Sciatic nerve (tissue), 2 donors: ENCODE measurements at regions not wholly inside any gene's neighbourhood (a gene's known extent, or its start where the extent isn't known, plus 50 kb on each side); places are given as distances from the start of the nearest gene placed in this dataset.

ENCODE experiments used
- ATAC-seq: fragments of 200-7000 bp; cut with Tn5 transposase; one replicate; pipeline ENCODE4 v1.9.1; 2020; ENCODE audit warnings: mild to moderate bottlenecking, moderate library complexity
- DNase-seq: peaks from one replicate; pipeline ENCODE4 v3.0.0-alpha.2; 2020; ENCODE audit warnings: low spot score
- intact Hi-C: fragments of 100-400 bp; cut with DNase I; formaldehyde crosslinking; loops from one replicate; pipeline ENCODE4 v1.14.2; 2022
- donor health status: DM: no; HTN: no; CAD: no.
- donor health status: DM: no; HTN: no; CAD: no.

DNA sequence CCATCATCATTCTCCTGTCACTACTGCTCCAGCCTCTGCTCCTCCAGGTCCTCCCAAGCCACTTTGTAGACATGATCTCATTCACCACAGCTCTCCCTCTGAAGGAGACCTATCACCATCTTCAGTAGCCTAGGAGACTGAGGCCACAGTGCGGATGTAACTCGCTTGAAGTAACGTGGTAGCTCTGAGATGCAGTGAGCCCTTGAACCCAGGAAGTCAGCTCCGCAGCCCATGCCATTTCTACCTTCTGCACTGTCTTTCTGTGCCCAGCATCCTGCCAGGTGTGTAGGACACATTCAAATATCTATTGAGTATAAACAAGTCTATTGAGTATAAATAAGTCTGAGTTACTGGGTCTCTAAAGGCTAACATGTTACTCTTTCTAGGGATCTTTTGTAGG lies 164.4 kb downstream of the CDH26 start:
- intact Hi-C loops = no loop called here
- DNase-seq = no peak
- no peak for ATAC-seq

DNA sequence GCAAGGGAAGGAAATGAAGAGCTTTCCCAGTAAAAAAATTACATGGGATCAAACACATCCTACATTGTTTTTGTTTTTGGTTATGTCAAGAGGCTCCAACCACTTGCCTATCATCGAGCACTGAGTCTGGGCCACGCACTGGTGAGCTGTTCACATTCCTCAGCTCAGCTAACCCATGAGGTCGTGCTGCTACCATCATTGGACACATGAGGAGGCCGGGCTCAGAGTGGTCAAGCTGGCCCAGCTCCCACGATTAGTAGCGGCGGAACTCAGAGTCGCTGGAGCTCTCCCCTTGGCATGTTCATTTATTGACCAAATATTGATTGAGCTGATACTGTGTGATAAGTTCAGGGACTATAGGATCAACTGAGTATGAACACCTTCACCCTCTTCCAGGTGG lies 164.9 kb downstream of the CDH26 start:
- DNase-seq (no peak), ATAC-seq (no peak)
- intact Hi-C loops = no loop called here

DNA sequence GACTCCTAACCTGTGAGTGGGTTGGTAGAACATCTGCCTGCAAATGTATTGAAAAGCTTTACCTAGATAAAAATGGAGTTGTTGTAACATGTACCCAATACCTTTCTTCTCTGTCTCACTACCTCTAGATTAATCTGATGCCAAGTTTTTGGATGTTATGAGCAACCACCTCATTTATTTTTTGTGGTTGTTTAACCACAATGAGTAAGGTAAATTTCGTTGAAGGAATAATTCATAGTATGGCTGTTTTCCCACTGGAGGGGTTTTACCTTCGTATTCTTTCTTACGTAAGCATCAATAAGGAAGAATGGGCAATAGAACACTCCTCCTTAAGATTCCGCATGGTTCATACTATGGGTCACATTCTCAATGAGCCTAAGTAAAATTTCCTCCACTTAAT lies 165.4 kb downstream of the CDH26 start:
- intact Hi-C loops = no loop called here
- ATAC-seq = no peak
- DNase-seq = no peak

DNA sequence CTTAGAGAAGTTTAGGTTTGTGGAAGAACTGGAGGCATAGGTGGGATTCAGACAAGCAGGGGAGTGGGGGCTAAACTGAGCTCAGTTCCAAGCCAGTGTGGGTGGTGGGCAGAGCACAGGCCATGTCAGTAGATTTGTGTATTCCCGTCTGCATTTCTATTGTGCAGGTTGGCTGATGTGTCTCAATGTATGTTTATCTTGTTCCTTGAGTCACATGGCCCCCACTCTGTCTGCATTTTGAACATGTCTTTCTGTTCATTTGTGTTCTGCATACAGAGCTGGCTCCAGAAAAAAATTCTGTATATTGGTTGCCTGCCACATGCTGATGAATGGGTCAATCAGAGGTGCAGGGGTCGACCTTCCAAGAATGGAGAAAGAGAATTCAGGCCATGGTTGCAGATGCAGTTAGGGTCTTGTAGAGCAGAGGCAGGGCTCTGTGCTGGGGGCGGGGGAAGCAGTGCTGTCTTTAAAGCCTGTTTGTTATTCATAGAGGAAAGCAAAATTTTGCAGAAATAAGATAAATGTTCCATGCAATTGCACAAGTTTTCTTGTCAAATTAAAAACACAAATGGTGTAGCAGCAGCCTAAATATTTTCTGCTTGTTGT lies 166.7 kb downstream of the CDH26 start:
- ATAC-seq (no peak), DNase-seq (no peak)
- intact Hi-C loops = no loop called here

DNA sequence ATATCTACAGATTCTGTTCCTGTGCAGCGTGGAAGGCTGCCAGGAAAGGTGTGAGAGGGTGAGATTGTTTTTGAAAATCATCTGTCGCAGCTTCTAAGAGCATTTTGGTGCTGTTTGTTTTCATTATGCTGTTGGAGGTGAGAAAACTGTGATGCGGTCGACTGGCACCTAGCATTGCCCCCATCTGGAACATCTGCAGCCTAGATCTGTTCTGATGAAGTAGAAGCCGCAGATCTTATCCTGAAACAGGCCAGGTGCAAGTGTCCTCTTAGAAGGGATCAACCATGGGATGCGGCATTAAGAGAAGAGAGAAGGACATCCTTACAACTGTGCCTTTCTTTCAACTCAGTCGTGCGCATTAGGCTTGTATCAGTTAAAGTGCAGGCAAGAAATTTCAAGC lies 167.3 kb downstream of the CDH26 start:
- ATAC-seq (no peak), DNase-seq (no peak)

DNA sequence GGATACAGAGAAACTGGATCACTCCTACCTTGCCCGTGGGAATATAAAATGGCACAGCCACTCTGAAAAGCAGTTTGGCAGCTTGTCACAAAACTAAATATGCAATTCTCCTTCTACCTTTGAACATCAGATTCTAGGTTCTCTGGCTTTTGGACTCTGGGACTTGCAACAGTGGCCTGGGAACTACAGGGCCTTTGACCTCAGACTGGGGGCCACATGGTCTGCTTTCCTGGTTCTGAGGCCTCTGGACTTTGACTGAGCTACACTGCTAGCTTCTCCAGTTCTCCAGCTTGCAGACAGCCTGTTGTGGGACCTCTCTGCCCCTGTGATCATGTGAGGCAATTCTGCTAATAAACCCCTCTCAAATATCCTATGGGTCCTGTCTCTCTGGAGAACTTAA lies 168.8 kb downstream of the CDH26 start:
- no peak for ATAC-seq
- intact Hi-C loops = no loop called here
- DNase-seq = no peak

More for the DNA sequence above, 167.3 kb downstream of the CDH26 start:
- intact Hi-C loops = no loop called here

DNA sequence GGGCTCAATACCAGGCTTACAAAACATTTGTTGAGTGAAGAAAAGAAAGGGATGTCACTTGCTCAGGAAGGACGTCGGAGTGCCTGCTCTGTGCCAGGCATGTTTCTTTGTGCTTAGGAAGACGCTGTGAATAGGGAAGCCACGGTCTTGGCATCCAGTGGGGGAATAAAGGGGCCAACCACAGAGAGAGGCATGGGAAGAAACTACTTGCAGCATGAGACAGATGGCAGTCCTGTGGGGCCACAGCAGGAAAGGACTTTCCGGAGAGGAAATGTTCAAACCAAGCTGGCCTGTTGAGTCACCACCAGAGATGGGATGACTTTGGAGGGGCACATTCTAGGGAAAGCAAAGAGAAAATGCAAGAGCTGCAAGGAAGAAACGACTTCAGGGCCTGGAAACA lies 173.2 kb downstream of the CDH26 start:
- DNase-seq = no peak
- intact Hi-C loops = no loop called here
- ATAC-seq = no peak

DNA sequence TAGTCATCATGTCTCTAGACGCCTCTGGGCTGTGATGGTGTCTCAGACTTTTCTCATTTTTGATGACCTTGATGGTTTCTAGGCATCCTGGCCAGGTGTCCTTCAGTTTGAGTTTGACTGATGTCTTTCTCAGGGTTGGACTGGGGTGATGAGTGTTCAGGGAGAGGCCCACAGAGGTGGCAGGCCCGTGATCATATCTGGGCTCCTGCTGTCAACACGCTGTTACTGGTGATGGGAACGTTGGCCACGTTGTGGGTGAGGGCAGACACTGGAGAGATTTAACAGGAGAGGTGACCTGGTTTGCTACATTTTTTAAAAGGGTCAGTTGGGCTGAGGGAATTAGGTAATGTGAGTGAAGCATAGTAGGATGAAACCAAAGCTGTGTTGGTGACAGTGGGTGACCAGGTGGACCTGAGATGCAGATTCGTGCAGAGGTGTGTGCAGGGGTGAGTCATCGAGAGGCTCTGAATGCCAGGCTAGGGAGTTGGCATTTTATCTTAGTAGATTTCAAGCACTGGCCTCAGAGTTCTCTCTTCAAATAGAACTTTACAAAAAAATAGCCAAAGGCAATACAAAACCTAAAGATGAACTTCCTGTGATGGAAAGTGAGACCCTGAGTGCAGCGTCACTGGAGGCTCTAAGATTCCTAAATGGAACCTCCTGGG lies 174.1 kb downstream of the CDH26 start:
- intact Hi-C loops = no loop called here
- no peak for DNase-seq
- no peak for ATAC-seq

DNA sequence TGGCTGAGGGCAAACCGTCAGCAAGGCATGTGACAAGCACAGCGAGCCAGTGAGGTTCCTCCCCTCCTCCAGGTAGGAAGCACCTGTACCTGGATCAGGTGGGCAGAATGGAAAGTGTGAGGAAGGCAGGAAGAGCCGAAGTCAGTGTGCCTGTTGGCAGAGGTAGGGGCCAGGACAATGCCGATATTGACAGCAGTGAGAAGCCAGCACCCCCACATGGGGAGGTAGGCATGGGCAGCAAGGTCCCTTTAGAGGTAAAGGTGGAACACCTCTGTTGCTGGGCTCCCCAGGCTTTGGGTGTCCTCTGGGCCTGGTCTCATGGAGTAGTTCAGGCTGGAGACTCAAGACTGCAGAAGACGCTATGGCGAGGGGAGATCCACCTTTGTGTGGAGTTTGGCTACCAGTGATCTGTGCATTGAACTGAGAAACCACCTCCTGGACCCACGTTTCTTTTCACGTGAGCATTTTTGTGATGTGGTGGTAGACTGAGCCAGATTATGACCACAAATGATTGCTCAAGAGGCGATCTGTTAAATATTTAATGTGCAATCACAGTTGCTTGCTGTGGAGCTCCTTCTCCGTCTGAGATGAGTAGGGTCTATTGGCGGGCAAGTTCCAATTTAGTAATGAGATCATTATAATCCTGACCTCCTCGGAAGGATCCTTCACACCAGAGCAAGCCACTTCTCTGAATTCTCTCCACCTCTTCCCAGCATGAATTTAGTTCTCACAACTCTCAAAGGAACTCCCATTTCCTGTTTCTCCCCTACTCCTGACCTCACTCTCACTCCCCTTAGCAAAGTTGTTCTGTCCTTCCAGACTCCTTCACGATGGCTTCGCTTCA lies 174.8 kb downstream of the CDH26 start:
- intact Hi-C loops = no loop called here
- DNase-seq (no peak), ATAC-seq (peak; percentile 43)

DNA sequence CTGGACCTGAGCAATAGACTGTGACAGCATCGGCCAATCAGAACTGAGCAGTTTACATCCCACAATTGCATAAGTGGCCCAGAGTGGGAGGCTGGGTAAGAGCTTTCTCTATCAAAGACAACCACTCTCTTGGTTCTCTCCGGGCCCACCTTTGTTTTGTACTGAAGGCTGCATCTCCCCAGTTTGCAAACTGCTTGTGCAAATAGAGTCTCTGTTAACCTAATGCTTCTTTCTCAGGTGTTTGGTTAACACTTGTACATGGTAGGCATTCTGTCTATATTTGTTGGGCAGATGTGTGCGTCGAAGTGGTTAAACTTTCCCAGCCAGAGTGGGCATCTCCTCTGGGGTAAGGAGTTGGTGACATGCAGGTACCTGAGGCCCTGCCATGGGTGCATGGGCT lies 177.1 kb downstream of the CDH26 start:
- ATAC-seq = no peak
- DNase-seq = no peak
- intact Hi-C loops = no loop called here

DNA sequence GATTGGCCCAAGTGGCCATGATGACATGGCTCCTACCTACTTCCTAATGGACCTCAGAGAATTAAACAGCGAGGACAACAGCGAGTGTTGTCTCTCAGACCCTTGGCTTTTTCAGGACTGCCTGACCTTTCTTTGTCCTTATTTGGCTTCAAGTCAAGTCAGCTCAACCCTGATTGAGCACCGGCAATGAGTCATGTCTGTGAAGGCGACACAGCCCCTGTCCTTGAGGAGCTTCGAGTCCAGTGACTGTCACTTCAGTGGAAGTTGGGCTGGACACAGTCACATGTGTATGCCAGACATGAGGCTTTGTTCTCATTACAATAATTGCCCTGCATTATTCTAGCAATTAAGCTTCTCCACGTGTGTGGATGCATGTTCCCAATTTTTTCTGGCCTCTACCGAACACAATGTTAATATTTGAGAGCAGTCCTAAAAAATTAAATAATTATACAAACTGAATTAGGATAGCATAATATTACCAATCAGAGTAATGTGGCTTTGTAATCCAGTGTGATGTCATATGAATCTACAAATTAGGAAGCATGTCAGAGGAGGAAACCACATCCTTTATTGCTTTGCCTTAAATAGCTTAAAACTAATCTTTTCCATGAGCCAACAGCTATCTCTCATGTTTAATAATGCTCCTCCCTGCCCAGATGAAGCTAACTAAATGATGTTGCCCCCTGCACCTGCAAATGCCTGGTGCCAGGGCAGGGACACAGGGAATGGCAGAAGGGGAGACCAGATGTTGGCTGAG lies 178.6 kb downstream of the CDH26 start:
- ATAC-seq = no peak
- intact Hi-C loops = no loop called here
- DNase-seq = no peak

DNA sequence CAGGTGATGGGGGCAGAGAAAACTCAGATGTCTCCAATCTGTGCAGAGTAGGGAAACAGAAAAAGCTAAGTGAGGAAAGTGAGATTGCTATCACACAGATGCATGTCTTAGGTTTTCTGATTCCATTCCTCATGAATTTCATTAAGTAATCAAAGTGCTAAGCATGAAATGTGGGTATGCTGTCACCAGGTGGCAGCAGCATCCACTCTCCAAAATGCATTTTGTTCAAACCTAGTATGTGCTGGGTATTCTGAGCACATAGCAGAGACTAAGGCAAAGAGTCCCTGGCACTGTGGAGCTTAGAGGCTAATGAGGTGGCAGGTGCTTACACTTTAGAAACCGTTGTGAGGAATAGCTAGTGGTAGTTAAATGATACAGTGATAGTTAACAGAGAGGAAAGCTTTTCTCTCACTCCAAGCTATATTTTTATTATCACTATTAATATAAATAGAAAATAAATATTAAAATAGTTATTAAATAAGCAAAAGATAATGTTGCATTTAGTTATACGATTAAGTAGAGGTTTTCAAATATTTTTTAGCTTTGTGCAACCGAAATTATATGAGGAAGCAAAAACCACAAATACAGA lies 179.5 kb downstream of the CDH26 start:
- ATAC-seq = no peak

DNA sequence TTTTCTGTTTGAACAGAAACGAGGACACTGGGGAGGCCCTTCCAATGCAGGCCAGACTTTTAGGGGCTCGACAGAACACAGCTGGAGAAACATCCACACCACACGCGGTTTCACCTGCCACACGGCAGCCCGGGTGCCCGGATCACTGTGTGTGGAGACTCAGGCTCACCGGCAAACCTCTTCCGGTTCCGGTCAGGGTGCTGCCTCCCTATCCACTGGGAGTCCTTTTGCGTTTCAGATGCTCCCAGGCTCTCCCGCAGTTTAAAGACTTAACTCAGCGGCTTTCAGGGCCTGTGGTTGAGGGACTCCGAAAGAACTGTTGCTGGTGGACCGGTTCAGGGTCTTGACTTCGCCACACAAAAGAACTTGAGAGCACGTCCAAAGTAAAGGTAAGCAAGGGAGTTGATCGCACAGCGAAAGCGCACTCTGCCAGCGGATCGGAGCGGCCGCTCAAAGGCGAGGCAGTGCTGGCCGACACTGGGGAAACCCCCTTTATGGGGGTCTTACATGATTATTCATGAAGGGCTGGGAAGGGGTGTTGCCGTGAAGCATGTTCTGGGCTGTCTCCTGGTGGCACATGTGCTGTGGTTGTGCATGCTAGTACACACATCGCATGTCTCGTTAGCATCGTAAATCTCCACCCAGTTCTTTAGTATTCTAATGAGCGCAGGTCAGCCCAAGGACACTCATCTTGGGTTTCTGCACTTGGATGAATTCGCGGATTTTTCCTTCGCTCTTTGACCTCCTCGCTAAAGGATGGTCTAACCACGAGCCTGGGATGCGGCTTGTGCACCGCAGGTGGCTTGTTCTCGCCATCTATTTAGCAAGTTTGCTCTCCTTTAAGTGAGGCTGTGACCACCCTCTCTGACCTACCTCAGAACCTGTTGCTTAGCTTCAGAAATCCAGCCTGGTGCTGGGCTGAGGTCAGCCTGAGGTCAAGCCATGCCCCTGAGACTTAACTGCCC lies 180.3 kb downstream of the CDH26 start:
- intact Hi-C loops = no loop called here
- peak; percentile 75 for ATAC-seq
- peak; percentile 77 for DNase-seq

More for the DNA sequence above, 179.5 kb downstream of the CDH26 start:
- intact Hi-C loops = no loop called here
- no peak for DNase-seq

DNA sequence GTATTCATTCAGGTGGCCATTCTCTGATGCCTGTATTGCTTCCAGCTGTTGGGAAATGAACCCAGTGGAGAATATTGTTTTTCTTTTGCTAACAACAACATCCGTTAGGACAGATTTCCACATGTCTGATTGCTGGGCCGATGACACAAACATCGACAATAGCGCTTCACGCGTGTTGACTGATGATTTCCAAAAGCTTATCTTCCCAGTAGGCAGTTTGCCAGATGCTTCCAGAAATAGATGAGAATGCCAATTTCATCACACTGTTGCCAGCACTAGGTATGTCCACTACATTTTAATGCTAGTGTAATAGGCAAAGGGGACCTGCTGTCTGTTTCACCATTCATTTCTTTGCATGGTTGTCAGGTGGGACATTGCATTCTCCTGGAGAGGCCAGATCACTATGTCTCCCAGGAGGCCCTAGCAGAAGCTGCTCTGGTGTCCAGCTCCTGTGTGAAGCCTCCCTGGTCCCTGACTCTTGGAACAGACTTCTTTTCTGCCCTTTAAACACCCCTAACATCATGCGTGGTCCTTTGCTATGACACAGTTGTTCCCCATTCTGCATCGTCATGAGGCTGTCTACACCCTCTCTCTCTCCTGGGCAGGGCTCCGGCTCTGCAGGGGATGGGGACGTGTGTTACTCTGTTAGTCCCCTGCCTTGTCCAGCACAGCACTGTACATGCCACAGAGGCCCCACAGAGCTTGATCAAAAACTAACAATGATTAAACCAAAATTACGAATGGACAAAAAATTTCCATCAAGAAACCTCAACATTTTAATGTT lies 181.6 kb downstream of the CDH26 start:
- intact Hi-C loops = no loop called here
- no peak for DNase-seq
- peak; percentile 83 for ATAC-seq

DNA sequence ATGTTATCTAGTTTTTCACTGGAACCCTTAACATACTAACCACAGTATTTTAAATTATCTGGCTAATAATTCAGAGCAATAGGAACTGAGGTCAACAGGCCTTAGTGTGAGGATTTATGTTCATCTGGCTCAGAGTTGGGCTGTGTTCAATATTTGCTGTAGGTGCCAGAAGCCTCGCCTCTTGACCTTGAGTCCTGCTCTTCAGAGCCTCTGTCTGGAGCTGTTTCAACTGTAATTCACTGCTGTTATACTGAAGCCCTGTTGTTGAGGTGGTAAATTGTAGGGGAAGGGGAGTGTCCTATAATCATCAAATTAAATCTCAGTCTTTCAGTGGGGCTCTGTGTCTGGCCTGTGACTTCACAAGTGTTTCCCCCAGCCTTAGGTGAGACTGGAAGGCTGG lies 184.4 kb downstream of the CDH26 start:
- DNase-seq = no peak
- ATAC-seq = no peak
- intact Hi-C loops = no loop called here

DNA sequence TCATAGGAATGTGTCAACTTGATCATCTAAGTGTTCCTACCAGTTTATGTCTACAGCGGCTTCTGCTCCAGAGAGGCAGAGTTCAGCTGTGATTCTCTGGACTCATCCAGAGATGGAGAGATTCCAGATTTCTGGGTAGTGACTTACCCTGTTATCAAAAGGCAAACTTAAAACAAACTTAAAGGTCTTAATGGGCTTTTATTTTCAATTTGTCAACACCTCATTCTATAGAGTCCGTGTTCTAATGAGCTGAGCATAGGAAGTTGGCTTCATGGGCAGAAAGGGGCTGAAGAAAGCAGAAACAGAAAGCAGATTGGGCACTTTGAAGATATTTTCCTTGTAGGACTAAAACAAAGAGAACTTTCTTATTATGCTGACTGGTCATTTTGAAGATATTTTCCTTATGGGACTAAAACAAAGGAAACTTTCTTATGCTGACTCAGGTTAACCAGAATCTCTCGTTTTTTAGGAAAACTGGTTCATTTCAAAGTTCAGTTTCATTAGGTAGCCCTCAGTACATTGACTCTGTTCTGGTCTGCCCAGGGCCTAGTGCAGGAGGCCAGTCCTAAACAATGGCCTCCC lies 185.1 kb downstream of the CDH26 start:
- intact Hi-C loops = no loop called here
- ATAC-seq (no peak), DNase-seq (no peak)

DNA sequence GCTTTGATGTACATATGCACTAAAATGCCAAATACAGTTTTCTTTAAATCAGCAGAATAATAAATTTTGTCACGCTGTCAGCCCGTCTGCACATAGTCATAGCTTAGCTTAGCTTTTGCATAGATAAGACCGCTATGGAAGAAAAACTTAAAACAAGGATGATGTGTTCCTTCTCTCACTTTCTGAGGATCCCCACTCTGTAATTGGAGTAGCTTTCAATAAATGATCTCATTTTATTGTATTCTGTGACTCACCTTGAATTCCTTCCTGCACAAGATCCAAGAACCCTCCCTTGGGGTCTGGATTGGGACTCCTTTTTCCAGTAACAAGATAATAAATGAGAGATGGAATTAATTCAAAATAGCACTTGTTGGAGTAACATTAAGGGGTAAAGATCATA lies 186.2 kb downstream of the CDH26 start:
- intact Hi-C loops = no loop called here
- DNase-seq = no peak

More for the DNA sequence above, 186.2 kb downstream of the CDH26 start:
- ATAC-seq = no peak
